ENCODE measurements at regions not wholly inside any gene's neighbourhood (a gene's known extent, or its start where the extent isn't known, plus 50 kb on each side); places are given as distances from the start of the nearest gene placed in this dataset.
"Not testable (repeated sequence)": the region's sequence is repeated elsewhere in the genome, so short reads cannot be mapped to it uniquely, and the experiment has no call there.

DNA sequence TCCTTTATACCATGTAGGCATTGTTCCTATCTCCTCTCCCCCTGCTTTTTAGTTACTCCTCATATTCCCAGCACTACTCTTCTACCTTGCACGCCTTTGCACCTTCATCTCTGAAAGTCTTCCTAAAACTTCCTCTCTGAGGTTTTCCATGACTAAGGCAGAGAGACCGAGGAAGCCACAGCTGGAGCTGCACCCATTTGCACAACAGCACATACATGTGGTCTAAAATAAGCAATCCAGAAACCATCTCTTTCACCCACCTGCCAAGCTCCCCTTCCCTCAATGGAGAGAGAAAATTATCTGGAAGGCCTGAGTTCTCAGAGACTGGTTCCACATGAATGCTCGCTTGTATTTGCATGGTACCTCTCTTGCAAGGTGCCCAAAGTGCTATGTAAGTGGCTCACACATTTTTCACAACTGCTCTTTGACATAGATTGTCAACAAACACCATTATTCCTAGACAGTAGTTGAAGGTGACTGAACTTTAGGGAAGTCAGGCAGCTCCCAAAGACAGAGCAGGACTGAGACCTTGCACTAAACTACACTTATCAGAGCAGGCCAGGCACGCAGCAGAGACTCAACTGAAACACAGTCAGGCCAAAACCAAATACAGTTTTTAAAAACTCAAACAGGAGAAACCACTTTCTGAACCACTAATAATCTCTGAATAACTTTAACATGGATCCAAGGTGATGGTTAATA, 313.2 kb downstream of the TFAP2A start:
- no peak for DNase-seq

DNA sequence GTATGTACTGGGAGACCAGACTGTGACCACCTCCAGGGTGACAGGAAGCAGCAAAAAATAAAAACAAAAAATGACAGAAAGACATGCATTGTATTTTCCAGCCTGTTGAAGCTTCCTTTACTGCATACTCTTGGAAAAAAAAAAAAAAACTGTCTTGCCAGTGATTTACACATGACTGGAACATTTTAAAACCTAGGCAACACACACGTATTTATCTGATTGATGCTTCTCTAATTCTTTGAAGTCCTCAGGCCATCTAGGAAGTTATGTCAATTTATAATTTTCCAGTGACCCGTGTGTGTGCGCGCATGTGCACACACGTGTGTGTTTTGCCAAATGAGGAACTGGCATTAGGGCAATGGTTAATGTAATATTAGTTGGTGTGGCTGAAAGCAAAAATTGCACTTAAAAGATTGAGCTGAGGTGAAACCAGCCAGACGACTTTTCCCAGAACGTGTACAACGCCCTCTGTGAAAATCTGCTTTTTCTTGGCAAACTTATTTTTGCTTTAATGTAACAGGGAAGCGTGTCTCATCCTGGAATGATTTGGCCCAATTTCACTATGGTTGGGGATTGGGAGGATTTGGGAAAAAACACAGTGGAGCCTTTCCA, 315.2 kb downstream of the TFAP2A start:
- DNase-seq, result no peak

DNA sequence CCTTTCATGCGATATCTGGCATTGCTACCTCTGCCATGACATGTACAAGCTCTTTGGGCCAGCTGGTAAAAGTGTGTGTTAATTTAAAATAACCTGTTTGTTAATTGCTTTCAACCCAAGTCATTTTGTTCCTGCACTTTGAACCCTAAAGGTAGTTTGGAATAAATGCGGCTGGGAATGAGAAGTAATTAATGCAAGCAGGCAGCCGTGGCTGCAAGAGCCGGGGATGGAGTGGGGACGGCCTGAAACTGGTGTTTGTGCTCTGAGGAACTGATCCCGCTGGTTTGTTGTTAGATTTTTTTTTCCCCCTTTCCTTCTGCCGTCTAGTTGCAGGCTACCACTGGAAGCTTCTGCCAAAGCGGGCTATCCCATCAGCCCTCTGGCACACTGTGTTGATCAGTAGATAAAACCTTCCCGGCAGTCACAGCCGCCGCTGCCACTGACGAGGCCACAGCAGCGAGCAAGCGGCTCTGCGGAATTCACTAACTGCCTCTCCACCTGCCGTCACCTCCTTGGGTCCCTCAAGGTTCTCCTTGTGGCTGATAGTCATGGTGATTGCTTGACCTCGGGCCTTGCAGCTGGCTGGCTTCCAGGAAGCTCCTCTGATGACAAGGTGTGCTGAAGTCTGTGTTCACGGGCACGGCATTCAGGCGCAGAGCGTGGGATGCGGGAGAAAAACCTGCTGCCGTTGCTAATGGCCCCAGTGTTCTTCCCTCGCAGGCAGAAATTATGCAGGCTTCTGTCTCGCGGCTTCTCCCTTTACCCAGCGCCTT, 315.9 kb downstream of the TFAP2A start:
- DNase-seq, result no peak

DNA sequence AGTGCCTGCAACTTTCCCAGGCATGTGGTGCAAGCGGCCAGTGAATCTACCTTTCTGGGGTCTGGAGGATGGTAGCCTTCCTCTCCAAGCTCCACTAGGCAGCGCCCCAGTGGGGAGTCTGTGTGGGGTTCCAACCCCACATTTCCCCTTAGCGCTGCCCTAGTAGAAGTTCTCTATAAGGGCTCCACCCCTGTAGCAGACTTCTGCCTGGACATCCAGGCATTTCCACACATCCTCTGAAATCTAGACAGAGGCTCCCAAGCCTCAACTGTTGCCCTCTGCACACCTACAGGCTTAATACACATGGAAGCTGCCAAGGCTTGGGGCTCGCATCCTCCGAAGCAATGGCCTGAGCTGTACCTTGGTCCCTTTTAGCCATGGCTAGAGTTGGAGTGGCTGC, 321.6 kb downstream of the TFAP2A start:
- no peak for DNase-seq

DNA sequence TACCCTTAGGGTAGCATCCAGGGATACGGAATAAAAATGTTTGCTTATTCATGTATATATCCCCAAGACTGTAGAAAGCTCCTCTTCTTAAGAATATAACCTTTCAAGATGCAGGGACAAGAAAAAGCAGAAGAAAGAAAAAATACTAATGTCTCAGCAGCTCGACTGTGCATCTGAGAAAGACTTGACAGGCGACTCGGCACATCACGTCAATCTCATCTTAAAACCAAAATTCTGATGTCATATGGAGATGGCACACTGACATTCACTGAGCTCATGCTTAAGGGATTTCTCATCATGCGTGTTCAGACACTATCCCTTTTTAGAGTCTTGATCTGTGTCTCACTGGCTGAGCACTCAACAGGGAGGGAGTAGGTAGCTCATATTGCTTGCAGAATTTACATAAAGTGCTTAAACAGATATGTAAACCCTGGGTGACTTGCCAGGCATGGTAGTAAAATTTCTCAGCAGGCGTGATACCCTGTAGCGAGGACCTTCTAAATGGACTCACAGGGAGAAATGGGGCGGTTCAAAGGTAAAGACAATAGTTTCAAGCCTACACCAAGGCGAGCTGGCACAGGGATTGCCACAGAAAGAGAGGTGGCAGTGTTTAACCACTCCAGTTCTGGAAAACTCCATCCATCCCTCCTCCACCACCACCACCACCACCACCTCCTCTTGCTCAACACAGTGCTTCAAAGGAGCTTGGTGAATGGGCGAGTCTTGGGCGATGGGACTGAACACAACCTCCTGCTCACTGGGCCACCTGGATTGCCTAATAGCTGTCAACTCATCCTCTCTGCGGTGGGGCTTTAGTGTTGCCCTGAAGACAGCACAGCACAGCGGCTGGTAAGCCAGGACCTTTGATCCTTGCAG, 330.5 kb downstream of the TFAP2A start:
- no peak for DNase-seq

DNA sequence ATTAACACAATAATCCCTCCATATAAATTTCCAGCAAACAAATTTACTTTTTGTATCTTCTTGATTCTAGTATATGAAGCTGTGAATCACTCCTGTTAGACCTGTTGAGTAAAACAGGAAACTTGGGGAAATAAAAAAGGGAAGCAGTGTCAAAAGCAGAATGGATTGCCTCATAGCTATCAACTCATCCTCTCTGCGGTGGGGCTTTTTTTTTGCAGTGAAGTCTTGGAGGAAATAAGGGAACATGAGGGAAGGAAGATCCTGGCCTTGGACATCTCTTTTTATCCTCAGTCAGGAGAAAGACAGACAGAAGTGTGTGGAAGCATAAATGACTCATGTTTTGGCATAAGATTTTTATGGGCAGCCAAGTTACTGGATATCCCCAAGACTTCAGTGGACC, 332.5 kb downstream of the TFAP2A start:
- DNase-seq, result no peak

DNA sequence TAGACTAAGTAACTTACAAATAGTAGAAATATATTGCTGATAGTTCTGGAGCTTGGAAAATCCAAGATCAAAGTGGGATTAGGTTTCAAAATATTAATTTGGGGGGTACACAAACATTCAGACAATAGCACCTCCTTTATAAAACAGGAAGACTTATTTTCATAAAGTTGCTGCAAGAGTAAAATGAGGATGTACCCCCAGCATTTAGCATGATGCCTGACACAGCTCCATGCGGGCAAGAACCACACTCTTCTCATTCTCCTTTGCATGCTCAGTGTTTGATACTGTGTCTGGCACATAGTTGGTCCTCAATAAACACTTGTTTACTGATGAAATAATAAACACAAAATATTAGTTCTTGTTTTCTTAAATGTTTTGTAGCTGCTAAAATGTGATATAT, 332.9 kb downstream of the TFAP2A start:
- no peak for DNase-seq

DNA sequence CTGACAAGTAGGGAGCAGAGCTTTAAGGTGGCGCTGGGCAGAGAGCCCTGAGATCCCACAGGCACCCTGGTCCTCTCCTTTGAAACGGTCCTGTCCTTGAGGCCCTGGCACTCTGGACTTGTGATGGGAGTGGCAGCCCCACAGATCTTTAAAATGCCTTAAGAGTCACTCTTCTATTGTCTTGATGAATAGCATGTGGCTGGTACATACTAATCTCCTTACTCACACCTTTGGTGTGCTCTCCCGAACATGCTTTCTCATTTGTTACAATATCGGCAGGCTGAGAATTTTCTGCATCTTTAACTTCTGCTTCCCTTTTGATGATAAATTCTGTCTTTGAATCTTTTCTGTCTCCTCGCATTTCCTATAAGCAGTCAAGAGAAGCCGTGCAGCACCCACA, 333.8 kb downstream of the TFAP2A start:
- no peak for DNase-seq

- DNase-seq, result no peak
These were observed 334.3 kb downstream of the TFAP2A start for GRCh38 chr6:10080561-10080960.

GRCh38 chr6:10078581-10078980, 336.3 kb downstream of the TFAP2A start:
- DNase-seq, result no peak

DNA sequence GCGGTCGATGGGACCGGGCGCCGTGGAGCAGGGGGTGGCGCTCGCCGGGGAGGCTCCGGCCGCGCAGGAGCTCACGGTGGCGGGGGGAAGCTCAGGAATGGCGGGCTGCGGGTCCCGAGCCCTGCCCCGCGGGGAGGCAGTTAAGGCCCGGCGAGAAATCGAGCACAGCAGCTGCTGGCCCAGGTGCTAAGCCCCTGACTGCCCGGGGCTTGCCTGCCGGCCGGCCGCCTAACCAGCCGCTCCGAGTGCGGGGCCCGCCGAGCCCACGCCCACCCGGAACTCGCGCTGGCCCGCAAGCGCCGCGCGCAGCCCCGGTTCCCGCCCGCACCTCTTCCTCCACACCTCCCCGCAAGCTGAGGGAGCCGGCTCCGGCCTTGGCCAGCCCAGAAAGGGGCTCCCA, 340.1 kb downstream of the TFAP2A start:
- not testable (repeated sequence) for DNase-seq

GRCh38 chr6:10073341-10073740, 341.5 kb downstream of the TFAP2A start:
- DNase-seq, result no peak

DNA sequence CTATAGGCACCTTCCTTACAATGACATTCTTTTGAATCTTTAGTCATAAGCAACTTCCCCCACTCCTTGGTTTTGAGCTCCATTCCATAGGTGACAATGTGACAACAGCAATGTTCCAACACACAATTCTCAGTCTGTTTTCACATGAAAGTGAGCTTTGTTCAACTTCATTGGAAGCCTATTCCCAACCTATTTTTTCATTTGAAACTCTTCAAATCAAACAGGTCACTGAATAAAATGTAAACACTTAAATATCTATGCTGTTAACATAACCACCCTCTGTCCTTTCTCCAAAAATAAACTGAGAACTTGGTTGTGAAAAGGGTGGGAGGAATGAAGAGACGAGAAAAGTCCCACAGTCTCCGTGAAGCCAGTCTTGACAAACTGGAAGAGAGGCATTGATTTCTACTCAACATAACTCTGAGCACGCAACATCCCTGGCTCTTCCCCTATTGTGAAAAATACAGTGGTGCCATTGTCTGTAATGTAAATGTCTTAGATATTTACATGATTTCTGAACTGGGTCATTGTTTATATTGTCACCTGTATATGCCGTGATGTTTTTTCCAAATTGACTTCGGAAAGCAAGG, 343.1 kb downstream of the TFAP2A start:
- no peak for DNase-seq

GRCh38 chr6:10060004-10060403, 354.9 kb downstream of the TFAP2A start:
- DNase-seq, result no peak

DNA sequence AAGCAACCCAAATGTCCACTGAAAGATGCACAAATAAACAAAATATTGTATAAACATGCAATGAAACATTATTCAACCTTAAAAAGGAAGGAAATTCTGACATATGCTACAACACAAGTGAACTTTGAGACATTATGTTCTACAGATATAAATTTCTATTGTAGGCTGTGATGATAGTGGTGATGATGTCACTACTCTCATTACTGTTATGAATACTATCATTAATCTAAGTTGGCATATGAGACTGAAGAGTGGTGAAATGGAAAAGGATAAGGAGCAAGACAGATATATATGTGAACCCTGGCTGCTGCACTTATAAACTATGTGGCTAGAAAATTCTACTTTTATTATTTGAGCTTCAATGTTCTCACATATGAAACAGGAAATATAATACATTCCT, 360.2 kb downstream of the TFAP2A start:
- DNase-seq, result no peak

GRCh38 chr6:10051283-10051682, 363.6 kb downstream of the TFAP2A start:
- DNase-seq, result no peak

DNA sequence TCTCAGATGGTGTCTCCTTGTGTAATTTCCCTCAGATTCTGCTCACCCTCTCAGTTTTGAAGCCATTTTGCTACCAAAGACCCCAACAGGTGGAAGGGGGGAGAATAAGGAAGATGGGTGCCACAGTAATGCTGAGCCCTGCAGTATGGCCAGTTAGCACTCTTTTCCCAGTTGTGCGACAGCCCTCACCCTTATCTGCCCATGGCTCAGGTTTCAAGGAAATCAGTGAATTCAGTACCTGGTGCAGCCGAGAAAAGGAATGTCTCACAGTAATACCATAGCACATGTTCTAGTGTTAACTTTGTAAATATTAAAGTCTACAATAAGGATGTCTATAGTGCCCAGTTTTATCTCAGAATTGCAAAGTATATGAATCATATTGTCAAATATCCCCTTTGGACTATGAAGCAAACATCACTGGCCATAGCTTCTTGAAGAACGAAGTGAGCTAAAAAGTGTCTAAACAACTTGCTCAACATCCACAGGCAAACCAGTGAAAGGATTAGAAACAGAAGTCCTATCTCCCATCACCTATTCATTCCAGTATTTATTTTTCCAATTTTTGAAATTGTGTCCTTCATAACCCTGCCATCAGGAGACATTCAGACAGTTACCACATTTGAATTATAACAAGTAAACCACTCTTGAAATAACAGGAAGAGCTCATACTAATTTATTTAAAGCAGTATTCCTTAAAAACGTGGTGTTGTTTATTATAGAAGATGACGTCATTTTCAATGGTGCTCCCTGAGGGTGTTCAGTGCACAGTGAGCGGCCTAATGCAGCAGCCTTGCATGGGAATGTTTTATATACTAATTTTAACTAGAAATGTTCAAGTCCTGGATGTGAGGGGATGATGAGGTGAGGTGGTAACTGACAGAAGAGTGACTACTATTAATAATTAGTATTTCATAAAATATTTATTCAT, 366.2 kb downstream of the TFAP2A start:
- DNase-seq, result no peak

DNA sequence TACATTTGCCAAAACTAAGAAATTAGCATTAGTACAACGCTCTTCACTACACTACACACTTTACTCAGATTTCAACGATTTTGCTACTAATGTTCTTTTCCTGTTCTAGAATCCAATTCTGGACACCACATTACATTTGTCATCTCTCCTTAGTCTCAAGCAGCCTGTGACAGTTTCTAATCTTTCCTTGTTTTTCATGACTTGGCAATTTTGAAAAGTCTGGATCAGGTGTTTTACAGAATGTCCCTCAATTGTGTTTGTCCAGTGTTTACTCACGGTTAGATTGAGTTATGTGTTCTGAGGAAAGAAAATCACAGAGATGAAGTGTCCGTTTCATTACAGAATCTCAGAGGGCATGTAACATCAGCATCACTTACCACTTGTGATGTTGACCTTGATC, 372.6 kb downstream of the TFAP2A start:
- DNase-seq, result no peak

DNA sequence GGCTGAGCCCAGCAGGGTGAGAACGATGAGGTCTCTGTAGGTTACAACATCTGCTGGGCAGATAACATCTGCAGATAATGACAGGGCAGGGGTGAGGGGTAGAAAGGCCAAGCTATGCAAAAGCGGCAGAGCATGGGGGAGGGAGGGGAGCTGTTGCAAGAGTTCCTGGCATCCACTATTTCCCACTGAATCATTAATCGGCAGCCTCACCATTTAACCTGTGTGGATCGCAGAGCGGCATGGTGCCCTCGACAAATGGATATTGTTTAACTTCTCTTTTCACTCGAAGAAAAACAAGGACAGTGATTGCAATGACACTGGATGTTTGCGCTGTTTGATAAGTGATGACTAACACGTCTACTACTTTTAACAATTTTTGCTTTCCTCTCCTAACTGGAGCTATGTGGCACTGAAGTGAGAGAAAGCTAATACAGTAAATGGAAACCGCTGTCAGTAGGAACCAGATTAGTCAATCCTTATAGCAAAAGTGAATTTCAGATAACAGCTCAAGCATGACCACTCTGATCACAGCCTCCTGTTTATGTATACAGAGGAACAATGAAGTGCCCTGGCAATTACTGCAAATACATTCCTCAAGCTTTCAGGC, 381.5 kb downstream of the TFAP2A start:
- no peak for DNase-seq

- DNase-seq, result no peak
These were observed 383.3 kb downstream of the TFAP2A start for GRCh38 chr6:10031617-10032016.

DNA sequence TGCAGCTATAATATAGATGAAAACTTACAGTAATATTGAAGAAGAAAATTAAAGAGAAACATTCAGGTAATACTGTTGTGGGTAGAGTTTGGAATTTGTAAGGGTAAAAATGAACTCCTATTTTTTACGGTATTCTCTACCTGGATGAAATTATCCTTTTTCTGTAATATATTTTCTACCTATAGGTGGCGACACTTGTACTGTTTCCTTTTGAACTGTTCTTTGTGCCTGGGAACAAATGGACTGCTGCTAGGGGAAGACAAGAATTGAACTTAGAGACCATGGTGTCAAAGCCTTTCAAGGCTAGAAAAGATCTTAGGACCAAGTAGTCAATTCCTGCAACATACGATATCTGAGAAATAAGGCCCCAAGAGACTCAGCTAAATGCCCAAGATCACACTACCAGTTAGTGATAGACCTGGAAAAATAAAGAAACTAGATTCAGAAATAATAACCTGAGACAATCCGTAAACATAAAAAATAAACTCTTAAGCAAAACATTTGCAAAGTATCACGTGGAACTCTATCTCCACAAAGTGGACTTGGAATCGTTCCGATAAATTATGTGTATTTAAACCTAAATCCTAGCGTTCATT, 383.8 kb downstream of the TFAP2A start:
- DNase-seq, result no peak
